Activated T-helper 17 cell treated with anti-CD3 and anti-CD28 coated beads, Interleukin-2, amount 50 U/mL, for 72 hours (primary cell): ENCODE measurements at regions not wholly inside any gene's neighbourhood (a gene's known extent, or its start where the extent isn't known, plus 50 kb on each side); places are given as distances from the start of the nearest gene placed in this dataset.
A peak's percentile ranks its signal among the peaks of the same experiment; 100 is the strongest.
"Not testable (repeated sequence)": the region's sequence is repeated elsewhere in the genome, so short reads cannot be mapped to it uniquely, and the experiment has no call there.

ENCODE experiments used
- ATAC-seq: fragments of 150-1000 bp; cut with Tn5 transposase; replicated peaks from 2 replicates; pipeline ENCODE4 v1.10.0; 2021; ENCODE audit warnings: mild to moderate bottlenecking, moderate library complexity
- H3K27ac Mint-ChIP-seq: one replicate; pipeline ENCODE4 v1.8.0; 2022; ENCODE audit warnings: mixed read lengths
- H3K27me3 Mint-ChIP-seq: one replicate; pipeline ENCODE4 v1.8.0; 2022; ENCODE audit warnings: mixed read lengths
- H3K36me3 Mint-ChIP-seq: one replicate; pipeline ENCODE4 v1.8.0; 2022; ENCODE audit warnings: low read depth, mild to moderate bottlenecking, mixed read lengths
- H3K4me1 Mint-ChIP-seq: one replicate; pipeline ENCODE4 v1.8.0; 2022; ENCODE audit warnings: mixed read lengths
- H3K4me3 Mint-ChIP-seq: one replicate; pipeline ENCODE4 v1.8.0; 2022; ENCODE audit warnings: mild to moderate bottlenecking, mixed read lengths
- H3K9me3 Mint-ChIP-seq: one replicate; pipeline ENCODE4 v1.8.0; 2022; ENCODE audit warnings: mixed read lengths

GRCh38 chr3:139121513-139122220 lies 77.0 kb upstream of the PRR23C start:
- Mint-ChIP-seq H3K36me3 (no peaks in the 10 kb centered on the region), H3K9me3 (no peaks in the 10 kb centered on the region), H3K27me3 (no peaks in the 10 kb centered on the region), H3K4me1 (no peaks in the 10 kb centered on the region), H3K4me3 (no peak overlapping the region), H3K27ac (no peak overlapping the region)
- no peak for ATAC-seq

GRCh38 chr3:139122221-139122581 lies 77.5 kb upstream of the PRR23C start:
- no peak overlapping the region for H3K27ac Mint-ChIP-seq
- ATAC-seq, result no peak
- H3K9me3 Mint-ChIP-seq, result no peaks in the 10 kb centered on the region
- H3K36me3 Mint-ChIP-seq, result no peaks in the 10 kb centered on the region
- no peaks in the 10 kb centered on the region for H3K4me1 Mint-ChIP-seq
- H3K27me3 Mint-ChIP-seq, result no peaks in the 10 kb centered on the region
- H3K4me3 Mint-ChIP-seq, result no peak overlapping the region

- H3K9me3 Mint-ChIP-seq, result no peaks in the 10 kb centered on the region
- H3K27me3 Mint-ChIP-seq, result no peaks in the 10 kb centered on the region
- no peaks in the 10 kb centered on the region for H3K36me3 Mint-ChIP-seq
- H3K4me1 Mint-ChIP-seq, result no peaks in the 10 kb centered on the region
- H3K4me3 Mint-ChIP-seq, result no peak overlapping the region
- no peak overlapping the region for H3K27ac Mint-ChIP-seq
- ATAC-seq, result no peak
Observed at GRCh38 chr3:139122612-139123011, 77.9 kb upstream of the PRR23C start.

- ATAC-seq, result no peak
- H3K27ac Mint-ChIP-seq, result no peak overlapping the region
- H3K36me3 Mint-ChIP-seq, result no peaks in the 10 kb centered on the region
- H3K4me1 Mint-ChIP-seq, result no peaks in the 10 kb centered on the region
- no peak overlapping the region for H3K4me3 Mint-ChIP-seq
- no peaks in the 10 kb centered on the region for H3K27me3 Mint-ChIP-seq
- no peaks in the 10 kb centered on the region for H3K9me3 Mint-ChIP-seq
Observed at GRCh38 chr3:139123377-139124095, 78.8 kb upstream of the PRR23C start.

- Mint-ChIP-seq H3K27me3 (peaks cover 3% of the 10 kb centered on the region), H3K27ac (no peak overlapping the region), H3K36me3 (no peaks in the 10 kb centered on the region), H3K4me3 (no peak overlapping the region), H3K4me1 (no peaks in the 10 kb centered on the region), H3K9me3 (no peaks in the 10 kb centered on the region)
- ATAC-seq, result no peak
Observed at GRCh38 chr3:139124197-139124596, 79.5 kb upstream of the PRR23C start.

- Mint-ChIP-seq H3K4me3 (no peak overlapping the region), H3K36me3 (no peaks in the 10 kb centered on the region), H3K9me3 (no peaks in the 10 kb centered on the region), H3K4me1 (no peaks in the 10 kb centered on the region), H3K27ac (no peak overlapping the region), H3K27me3 (peaks cover 3% of the 10 kb centered on the region)
- no peak for ATAC-seq
Observed at GRCh38 chr3:139127101-139127500, 82.4 kb upstream of the PRR23C start.

- H3K4me3 Mint-ChIP-seq, H3K27me3 Mint-ChIP-seq, ATAC-seq, H3K9me3 Mint-ChIP-seq, H3K27ac Mint-ChIP-seq, H3K4me1 Mint-ChIP-seq, H3K36me3 Mint-ChIP-seq: not testable (repeated sequence)
Observed at GRCh38 chr3:139127629-139128028, 82.9 kb upstream of the PRR23C start.

GRCh38 chr3:139128803-139129202 lies 84.1 kb upstream of the PRR23C start:
- Mint-ChIP-seq H3K4me3 (no peak overlapping the region), H3K27me3 (peaks cover 7% of the 10 kb centered on the region), H3K36me3 (no peaks in the 10 kb centered on the region), H3K27ac (no peak overlapping the region), H3K4me1 (no peaks in the 10 kb centered on the region), H3K9me3 (no peaks in the 10 kb centered on the region)
- peak; percentile 23 for ATAC-seq

GRCh38 chr3:139129892-139130291 lies 85.2 kb upstream of the PRR23C start:
- no peak overlapping the region for H3K27ac Mint-ChIP-seq
- H3K27me3 Mint-ChIP-seq, result peaks cover 7% of the 10 kb centered on the region
- H3K4me3 Mint-ChIP-seq, result no peak overlapping the region
- no peaks in the 10 kb centered on the region for H3K36me3 Mint-ChIP-seq
- no peak for ATAC-seq
- H3K9me3 Mint-ChIP-seq, result no peaks in the 10 kb centered on the region
- H3K4me1 Mint-ChIP-seq, result no peaks in the 10 kb centered on the region

GRCh38 chr3:139130390-139131140 lies 85.9 kb upstream of the PRR23C start:
- no peak overlapping the region for H3K4me3 Mint-ChIP-seq
- no peaks in the 10 kb centered on the region for H3K9me3 Mint-ChIP-seq
- H3K4me1 Mint-ChIP-seq, result no peaks in the 10 kb centered on the region
- no peaks in the 10 kb centered on the region for H3K36me3 Mint-ChIP-seq
- ATAC-seq, result no peak
- peaks cover 7% of the 10 kb centered on the region for H3K27me3 Mint-ChIP-seq
- H3K27ac Mint-ChIP-seq, result no peak overlapping the region

- Mint-ChIP-seq H3K4me3 (no peak overlapping the region), H3K9me3 (no peaks in the 10 kb centered on the region), H3K27me3 (peaks cover 7% of the 10 kb centered on the region), H3K27ac (no peak overlapping the region), H3K4me1 (no peaks in the 10 kb centered on the region), H3K36me3 (no peaks in the 10 kb centered on the region)
- no peak for ATAC-seq
Observed at GRCh38 chr3:139131951-139132350, 87.3 kb upstream of the PRR23C start.

- Mint-ChIP-seq H3K9me3 (no peaks in the 10 kb centered on the region), H3K4me3 (no peak overlapping the region), H3K36me3 (no peaks in the 10 kb centered on the region), H3K27ac (no peak overlapping the region), H3K4me1 (no peaks in the 10 kb centered on the region), H3K27me3 (peaks cover 7% of the 10 kb centered on the region)
- ATAC-seq, result no peak
Observed at GRCh38 chr3:139132976-139133375, 88.3 kb upstream of the PRR23C start.

GRCh38 chr3:139134678-139135372 lies 90.1 kb upstream of the PRR23C start:
- Mint-ChIP-seq H3K27ac (no peak overlapping the region), H3K4me1 (no peaks in the 10 kb centered on the region), H3K9me3 (no peaks in the 10 kb centered on the region), H3K36me3 (no peaks in the 10 kb centered on the region), H3K27me3 (peaks cover 4% of the 10 kb centered on the region), H3K4me3 (no peak overlapping the region)
- ATAC-seq, result no peak

- no peak overlapping the region for H3K4me3 Mint-ChIP-seq
- no peaks in the 10 kb centered on the region for H3K36me3 Mint-ChIP-seq
- H3K27ac Mint-ChIP-seq, result no peak overlapping the region
- H3K4me1 Mint-ChIP-seq, result no peaks in the 10 kb centered on the region
- no peaks in the 10 kb centered on the region for H3K9me3 Mint-ChIP-seq
- ATAC-seq, result no peak
- peaks cover 7% of the 10 kb centered on the region for H3K27me3 Mint-ChIP-seq
Observed at GRCh38 chr3:139135657-139136056, 91.0 kb upstream of the PRR23C start.
